ENCODE measurements at regions not wholly inside any gene's neighbourhood (a gene's known extent, or its start where the extent isn't known, plus 50 kb on each side); places are given as distances from the start of the nearest gene placed in this dataset.

- no peak overlapping the region for H3K27ac ChIP-seq
- TF ChIP-seq CTCF (IDR thresholded peaks at IDR 0.05) = no peak
- 56 to 70% (median 64%) methylated on average over 2 of the region's 2 CpGs for WGBS, 3 donors
- no peaks in the 10 kb centered on the region for H3K27me3 ChIP-seq (ENCODE audit: insufficient read depth in 3 of 3, low read length in 2 of 3)
- no peaks in the 10 kb centered on the region for H3K36me3 ChIP-seq (ENCODE audit: insufficient read depth in 1 of 2, low read depth in 1 of 2)
- intact Hi-C loops (cut with DNase I) = no loop called here
- ATAC-seq (no peak), DNase-seq (no peak)
- H3K4me3 ChIP-seq = no peak overlapping the region
- H3K4me1 ChIP-seq = no peaks in the 10 kb centered on the region
- no peaks in the 10 kb centered on the region for H3K9me3 ChIP-seq
Measured at GRCh38 chr1:76012341-76013205, 62.0 kb upstream of the ST6GALNAC3 start.

GRCh38 chr1:76013206-76013581 is 61.4 kb upstream of the ST6GALNAC3 start:
- TF ChIP-seq CTCF (IDR thresholded peaks at IDR 0.05) = no peak
- no peak overlapping the region for H3K4me3 ChIP-seq
- H3K27me3 ChIP-seq (ENCODE audit: insufficient read depth in 3 of 3, low read length in 2 of 3) = no peaks in the 10 kb centered on the region
- H3K27ac ChIP-seq = no peak overlapping the region
- intact Hi-C loops (cut with DNase I) = no loop called here
- DNase-seq = no peak
- no peaks in the 10 kb centered on the region for H3K9me3 ChIP-seq
- no peaks in the 10 kb centered on the region for H3K36me3 ChIP-seq (ENCODE audit: insufficient read depth in 1 of 2, low read depth in 1 of 2)
- H3K4me1 ChIP-seq = no peaks in the 10 kb centered on the region
- no peak for ATAC-seq

GRCh38 chr1:76015478-76016103 is 59.0 kb upstream of the ST6GALNAC3 start:
- Histone ChIP-seq H3K27ac (no peak overlapping the region), H3K4me3 (no peak overlapping the region), H3K27me3 (ENCODE audit: insufficient read depth in 3 of 3, low read length in 2 of 3) (no peaks in the 10 kb centered on the region), H3K9me3 (no peaks in the 10 kb centered on the region), H3K4me1 (no peaks in the 10 kb centered on the region), H3K36me3 (ENCODE audit: insufficient read depth in 1 of 2, low read depth in 1 of 2) (no peaks in the 10 kb centered on the region)
- intact Hi-C loops (cut with DNase I) = no loop called here
- no peak for DNase-seq
- 92 to 98% (median 94%) methylated on average over 1 of the region's 1 CpG for WGBS, 3 donors
- no peak for ATAC-seq
- TF ChIP-seq CTCF (IDR thresholded peaks at IDR 0.05) = no peak

- H3K4me3 ChIP-seq = no peak overlapping the region
- H3K36me3 ChIP-seq (ENCODE audit: insufficient read depth in 1 of 2, low read depth in 1 of 2) = no peaks in the 10 kb centered on the region
- H3K27ac ChIP-seq = no peak overlapping the region
- DNase-seq = no peak
- no peak for TF ChIP-seq CTCF (IDR thresholded peaks at IDR 0.05)
- intact Hi-C loops (cut with DNase I) = no loop called here
- WGBS, 3 donors = 63 to 90% (median 65%) methylated on average over 2 of the region's 2 CpGs
- H3K27me3 ChIP-seq (ENCODE audit: insufficient read depth in 3 of 3, low read length in 2 of 3) = no peaks in the 10 kb centered on the region
- H3K9me3 ChIP-seq = no peaks in the 10 kb centered on the region
- no peaks in the 10 kb centered on the region for H3K4me1 ChIP-seq
- no peak for ATAC-seq
Measured at GRCh38 chr1:76018045-76018444, 56.5 kb upstream of the ST6GALNAC3 start.

All from psoas muscle (tissue), 7 donors.